Limb (tissue), 2 donors: ENCODE measurements at regions not wholly inside any gene's neighbourhood (a gene's known extent, or its start where the extent isn't known, plus 50 kb on each side); places are given as distances from the start of the nearest gene placed in this dataset.

Experiments used
- DNase-seq, 2 donors: peaks; one replicate each; pipeline ENCODE4 v3.0.0-alpha.2; 2016; ENCODE audit errors: extremely low spot score in 2 of 2

DNA sequence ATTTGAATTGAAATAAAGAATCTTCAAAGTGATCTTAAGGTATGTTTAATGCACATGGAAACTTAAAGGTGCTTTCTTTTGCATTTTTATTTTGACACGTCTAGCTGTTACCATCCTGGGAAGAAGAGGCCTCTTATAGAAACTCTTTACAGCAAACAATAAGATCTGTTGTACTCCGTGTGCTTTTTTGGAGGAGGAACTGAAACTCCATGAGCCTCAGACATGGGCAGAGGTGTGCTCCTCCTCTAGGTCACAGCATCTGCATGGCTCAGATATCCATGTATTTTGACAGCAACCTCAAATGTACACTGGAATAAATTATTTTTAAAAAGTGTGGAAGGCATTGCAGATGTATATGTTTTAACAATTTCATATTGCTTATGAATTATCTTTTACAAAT, 783.3 kb upstream of the SALL3 start:
- DNase-seq: no peak

DNA sequence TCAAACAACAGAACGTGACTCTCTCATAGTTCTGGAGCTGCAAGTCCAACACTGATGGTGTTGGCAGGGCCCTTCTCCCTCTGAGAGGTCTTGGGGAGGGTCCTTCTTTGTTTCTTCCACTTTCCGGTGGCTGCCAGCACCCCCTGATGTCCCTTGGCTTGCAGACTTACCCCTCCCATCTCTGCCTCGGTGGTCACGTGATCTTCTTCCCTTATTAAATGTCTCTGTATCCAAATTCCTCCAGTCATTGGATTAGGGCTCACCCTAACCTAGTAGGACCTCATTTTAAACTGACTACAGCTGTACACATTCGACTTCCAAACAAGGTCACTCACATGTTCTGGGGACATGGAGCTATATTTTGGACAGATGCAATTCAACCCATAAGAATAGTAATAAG, 780.6 kb upstream of the SALL3 start:
- no peak for DNase-seq

DNA sequence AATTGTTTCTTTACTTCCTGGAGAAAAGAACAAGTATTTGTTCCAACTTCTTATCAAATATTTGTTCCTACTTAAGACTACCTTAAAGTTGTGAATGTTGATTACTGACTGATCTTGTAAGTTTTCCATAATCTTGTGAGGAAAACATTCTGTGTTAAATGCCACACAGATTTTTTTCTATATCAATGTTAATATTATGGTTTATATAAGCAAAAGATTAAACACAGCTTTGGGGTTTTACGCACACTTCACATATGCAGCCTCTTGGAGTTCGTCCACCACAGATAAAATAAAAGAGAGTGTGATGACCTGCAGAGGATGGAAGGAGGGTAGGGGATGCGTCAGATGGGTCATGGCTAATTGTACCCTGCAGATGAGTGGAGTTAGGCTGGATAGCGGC, 780.0 kb upstream of the SALL3 start:
- DNase-seq: no peak

DNA sequence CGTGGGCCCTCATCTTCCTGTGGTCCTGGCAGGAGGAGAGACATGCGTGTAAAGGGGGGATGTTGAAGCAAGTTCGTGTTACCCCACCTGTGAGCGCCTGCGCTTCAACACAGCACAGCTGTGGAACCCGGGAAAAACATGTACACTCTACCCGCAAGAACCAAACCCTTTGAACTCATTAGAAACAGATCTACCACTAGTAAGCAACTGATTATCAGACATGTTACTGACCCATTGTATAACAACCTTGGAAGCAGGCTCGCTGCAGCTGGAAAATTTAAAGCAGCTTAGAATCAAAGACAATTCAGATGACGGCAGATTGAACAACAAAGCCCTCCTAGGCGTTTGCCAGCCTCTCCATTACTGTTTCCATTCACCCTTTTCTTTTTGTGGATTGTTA, 771.7 kb upstream of the SALL3 start:
- DNase-seq: peak in 1 of 2 donors; percentile 4

DNA sequence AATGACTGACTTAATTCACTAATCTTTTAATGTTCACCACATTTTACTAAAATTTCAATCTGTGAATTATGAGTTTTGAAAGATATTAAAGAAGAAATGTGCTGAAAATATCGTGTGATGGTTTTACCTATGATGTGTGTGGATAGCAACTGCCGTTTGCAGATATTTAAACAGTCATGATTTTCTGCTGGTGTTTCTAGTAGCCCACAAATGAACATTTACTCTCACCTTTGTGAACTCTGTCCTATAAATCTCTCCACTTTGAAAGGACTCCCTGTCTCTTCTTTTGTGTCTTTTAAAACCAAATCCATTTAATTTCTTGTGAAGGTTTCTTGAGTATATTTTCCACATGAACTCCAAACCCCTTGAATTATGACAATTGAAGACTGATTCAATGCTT, 771.2 kb upstream of the SALL3 start:
- no peak for DNase-seq

DNA sequence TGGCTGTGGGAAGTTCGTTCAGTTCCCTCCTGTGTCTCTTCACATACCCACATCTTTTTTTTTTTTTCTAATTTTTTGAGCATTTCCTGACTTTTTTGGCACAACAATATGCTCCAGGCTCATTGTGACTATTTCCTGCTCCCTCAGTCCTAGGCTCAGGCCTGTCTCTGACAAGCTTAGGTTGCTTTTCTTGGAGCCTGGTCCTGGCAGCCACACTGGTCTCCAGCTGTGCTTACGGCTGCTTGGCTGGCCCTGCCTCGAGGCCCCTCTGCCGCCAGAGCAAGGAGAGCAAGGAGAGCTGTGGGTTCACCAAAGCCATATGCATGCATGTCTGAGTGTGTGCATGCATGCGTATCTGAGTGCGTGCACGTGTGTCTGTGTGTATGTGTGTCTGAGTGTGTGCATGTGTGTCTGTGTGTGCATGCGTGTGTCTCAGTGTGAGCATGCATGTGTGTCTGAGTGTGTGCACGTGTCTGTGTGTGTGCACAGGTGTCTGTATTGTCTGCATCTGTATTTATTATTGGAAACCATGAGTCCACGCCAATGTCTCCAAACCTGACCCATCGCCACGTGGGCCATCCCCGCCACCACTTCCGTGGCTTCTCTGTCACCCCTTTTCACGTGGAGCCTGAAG, 766.1 kb upstream of the SALL3 start:
- peak; percentile 29 to 64 for DNase-seq

DNA sequence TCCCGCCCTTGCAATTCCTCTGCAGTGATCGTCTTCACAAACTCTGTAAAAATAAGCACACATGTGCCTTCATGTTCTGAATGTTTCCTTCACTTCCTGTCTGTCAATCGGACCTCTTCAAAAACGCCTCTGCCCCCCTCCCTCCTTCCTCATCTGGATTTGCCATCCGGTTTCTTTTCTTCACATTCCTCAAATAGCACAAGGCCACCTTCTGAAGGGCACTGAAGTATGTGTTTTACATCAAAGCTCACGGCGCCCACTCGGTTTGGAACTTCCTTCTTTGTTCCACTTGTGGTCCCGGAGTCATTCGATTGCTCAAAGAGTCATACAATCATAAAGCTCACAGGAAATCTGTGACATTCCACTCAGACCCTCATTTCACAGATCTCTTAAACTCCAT, 758.1 kb upstream of the SALL3 start:
- no peak for DNase-seq

DNA sequence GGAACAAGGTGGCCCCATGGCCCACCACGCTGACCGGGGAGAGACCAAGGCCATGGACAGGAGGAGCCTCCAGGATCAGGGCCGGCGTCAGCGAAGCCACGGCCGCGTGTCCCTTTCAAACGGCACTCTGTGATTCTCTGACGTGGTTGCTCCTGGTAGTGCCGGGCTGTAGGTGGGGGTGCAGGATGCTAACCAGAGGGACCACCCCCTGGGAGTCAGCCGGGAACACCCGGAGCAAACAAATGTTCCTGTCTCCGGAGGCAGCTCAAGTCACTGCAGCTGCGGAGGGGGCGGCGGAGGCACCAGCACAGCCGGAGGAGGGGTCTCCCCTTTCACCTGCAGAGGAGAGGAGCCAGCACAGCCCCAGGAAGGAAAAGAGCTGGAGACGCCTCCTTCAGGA, 750.6 kb upstream of the SALL3 start:
- DNase-seq: no peak

DNA sequence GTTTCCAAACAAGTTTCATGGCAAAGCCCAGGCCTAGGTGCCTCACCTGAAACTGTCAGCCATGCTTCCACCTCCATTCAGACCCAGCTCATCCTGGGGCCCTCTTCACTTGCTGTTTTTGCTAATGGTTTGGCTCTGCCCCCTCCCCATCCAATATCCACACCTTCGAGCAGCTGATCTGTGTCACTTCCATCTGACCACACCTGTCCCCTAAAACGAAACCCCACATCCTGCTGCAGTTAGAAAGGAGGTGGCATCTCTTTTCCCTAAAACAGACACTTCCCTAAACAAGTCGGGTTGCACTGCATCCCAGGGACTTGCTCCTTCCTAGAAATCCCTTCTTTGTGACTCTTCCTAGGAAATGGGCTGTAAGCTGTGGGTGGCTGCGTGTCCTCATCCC, 748.7 kb upstream of the SALL3 start:
- DNase-seq: no peak

DNA sequence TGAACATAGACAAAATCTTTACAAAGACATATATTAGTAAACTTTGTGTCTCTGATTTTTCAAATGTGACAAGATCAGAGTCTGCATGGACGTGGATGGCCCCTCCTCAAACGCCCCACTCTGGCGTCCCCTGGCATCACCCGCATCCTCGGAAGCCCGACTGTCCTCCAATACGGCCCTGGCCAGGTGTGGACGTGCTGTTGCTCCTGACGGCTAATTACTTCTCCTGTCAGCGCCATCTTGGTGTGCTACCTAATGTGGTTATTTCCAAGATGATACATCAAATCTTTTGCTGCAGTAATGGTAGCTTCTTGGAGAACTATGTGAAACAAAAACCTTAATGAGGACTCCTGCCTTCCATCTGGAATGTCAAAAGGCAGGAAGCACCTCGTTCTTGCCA, 747.4 kb upstream of the SALL3 start:
- DNase-seq: no peak

DNA sequence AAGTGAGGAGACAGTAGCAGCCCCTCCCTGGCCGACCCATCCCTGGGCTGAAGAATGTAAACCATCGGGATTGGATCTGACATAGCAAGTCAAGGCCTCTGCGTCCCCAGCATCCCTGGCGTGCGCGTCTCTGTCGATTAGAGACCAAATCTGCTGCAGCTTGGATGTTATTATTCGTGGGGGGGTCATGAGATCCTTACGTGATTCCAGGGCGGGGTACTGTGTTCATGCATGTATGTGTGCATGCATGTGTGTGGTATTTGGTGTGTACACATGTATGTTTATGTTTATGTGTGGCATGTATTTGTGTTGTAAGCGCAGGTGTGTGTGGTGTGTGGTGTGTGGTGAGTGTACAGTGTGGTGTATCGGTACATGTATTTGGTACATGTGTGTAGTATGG, 741.8 kb upstream of the SALL3 start:
- no peak for DNase-seq

DNA sequence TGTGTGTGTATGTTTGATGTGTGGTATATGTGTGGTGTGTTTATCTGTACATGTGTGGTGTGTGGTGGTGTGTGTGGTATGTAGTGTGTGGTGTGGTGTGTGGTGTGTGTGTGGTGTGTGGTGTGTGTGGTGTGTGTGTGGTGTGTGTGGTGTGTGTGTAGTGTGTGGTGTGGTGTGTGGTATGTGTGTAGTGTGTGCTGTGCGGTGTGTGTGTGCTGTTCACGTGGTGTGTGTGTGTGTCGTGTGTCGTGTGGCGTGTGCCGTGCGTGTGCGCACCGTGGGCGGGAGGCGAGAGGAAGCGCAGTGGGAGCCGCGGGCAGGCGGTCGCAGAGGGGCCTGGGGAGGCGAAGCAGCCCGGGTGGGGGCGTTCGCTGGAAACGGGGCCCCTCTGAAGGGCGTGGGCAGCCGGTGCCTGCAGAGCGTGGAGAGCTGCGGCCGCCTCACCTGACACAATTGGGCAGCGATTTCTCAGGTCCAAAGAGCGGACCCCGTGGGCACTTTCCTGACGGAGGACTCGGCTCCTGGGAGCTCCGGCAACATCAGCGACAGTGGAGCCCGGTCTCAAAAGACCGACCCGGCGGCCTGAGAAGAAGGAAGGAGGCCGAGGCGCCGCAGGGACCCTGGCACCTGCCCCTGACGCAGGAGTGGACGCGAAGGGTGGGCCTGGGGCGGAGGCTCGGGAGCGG, 741.1 kb upstream of the SALL3 start:
- DNase-seq: no peak

DNA sequence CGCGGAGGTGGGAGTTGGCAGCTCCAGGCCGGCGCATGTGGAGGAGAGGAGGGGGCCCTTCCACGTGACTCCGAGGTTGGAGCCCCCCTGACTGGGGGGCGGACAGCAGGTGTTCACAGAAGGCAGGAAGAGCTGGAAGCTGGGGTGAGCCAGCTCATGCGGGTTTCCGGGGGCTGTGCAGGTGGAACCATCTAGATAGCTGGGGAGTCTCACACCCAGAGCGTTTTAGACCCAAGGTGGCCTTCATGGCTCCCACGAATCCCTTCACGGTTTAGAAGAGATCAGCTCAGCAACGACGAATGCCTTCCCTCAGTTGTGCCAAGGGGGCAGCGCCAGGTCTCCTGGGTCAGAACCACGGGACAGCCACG, 740.5 kb upstream of the SALL3 start:
- DNase-seq: no peak

DNA sequence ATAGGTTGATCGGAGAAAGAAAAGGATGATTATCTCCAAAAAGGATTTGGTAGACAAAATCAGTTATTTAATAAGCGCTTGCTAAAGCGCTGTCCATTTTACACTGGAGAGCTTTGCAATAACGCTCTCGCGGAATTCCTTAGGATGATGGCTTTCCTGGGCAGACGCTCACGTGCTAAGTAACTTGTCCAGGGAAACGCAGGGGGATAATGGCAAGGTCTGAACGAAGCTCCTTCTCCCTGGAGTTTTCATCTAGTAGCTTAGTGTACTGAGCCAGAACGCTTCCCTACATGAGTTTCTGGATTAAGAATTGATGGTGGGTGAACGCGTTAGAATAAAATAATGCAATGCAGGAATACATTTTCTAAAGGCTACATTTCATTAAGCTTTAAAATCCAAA, 739.5 kb upstream of the SALL3 start:
- DNase-seq: no peak

DNA sequence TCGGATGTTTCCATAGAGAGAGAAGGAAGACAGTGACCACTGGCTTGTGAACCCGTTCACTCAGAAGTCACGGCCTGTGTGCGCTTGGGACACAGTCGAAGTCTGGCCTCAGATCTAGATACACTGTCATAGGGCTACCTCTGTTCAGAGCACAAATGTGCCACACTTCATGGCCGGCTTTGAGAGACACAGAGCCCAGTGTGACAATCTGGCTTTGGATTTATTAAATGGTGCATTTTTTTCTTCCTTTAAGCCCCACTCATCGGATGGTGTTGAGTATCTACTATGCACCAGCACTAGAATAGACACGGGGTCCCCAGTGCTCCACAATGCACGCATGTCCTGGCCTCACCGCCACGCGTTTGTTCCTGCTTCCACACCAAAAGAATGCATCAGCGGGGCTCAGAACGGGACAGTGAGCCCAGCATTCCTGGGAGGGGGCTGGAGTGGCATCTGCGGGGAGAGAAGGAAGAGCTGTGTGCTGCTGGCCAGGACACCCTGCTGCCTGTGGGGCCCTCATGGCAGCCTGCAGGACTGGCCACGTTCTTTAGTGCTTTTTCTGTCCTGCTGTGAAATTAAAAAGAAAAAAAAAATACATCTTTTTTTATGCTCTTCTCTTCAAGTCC, 738.9 kb upstream of the SALL3 start:
- no peak for DNase-seq

DNA sequence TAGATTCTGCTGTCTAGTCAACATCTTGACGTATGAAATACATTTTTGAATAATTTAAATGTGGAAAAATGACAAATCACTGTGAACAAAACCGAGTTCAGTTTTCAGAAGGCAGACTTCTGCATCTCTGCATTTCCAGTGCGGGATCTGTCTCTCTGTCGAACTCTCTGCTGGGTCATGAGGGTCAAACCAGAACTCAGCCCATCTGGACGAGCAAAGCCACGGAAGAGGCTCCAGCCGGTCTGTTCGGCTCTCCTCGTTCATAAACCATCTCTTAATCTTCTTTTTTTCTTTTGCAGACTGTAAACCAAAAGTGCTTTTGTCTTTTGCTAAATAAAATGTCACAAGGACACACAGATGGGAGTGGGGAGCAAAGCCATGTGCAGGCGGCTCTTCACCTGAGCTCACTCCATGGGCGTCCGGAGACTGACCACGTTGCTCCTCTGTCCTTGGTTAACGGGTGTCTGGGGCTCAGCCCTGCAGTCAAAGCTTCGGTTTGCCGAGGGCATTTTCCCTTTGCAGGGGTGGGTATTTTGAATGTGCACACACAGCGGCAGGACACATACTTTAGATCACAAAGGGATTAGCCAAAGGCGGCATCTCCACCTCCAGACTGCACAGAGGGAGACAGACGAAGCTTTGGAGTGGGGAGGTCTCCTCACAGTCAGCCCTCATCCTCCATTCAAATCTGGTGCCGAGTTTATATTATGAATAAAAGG, 737.9 kb upstream of the SALL3 start:
- no peak for DNase-seq

DNA sequence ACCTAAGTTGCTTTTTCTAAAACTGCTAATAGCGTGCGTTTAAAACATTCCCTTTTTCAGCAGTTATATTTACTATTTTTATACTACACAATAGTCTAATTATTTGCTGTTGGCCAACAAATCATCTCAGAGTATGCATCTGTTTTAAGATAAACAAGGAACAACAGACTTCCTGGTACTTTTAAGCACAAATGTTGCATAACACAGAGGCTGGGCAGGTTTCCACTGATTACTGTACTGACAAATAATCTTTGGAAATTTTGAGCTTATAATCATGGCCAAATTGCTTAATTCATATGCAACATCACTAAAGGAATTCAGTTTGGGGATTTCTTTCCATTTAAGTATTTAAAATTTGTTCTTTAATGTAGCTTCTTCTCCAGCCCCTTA, 737.4 kb upstream of the SALL3 start:
- no peak for DNase-seq

DNA sequence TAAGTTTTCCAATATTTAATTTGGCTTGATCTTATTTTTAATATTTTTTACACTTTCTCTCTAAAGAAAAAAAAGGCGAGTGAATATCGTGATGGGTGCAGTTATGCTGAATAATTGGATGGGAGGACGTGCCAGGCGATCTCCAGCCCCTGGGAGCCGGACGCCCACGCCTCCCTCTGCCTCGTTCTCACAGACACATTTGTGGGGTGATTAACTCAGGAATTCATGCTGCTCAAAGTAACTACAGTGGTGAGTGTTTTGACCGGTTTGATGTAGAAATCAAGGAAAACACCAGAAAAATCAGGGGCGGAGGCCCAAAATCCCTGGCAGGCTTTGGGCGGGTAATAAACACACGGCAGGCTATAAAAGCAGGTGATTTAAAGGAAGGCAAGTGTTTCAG, 736.8 kb upstream of the SALL3 start:
- no peak for DNase-seq

DNA sequence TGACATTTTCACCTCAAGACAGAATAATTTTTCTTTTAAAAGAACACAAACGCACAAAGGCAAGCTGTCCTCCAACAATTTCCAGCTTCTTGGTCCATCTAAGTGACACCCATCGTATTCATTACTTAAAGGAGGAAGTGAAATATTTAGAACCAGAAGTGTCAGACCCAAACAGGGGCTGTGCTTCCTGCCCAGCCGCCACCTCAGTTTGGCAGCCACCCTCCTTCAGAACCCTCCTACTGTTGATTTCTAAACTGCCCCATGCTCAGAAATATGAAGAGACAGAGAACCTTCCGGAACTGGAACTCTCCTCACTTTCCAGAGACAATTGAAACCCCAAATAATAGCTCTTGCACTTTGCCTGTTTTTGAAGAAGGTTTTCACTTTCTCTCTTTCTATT, 734.8 kb upstream of the SALL3 start:
- DNase-seq: no peak

DNA sequence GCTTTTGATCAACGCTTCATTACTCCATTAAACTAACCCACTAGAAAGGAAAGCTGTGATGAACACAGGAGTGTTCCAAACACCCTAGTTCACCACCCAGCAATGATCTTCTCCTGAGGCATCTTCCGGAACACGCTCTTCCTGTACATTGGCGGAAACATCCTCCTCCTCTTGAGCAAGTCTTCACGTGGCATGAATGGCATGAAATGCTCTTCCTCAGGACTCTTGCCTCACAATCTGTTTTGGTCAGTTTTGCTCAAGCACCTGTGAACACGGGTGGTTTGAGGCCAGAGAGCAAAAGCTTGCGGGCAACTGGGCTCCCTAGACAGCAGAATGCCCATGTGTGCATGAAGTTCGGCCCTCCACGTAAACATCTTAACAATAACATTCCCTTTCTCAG, 734.2 kb upstream of the SALL3 start:
- DNase-seq: no peak

DNA sequence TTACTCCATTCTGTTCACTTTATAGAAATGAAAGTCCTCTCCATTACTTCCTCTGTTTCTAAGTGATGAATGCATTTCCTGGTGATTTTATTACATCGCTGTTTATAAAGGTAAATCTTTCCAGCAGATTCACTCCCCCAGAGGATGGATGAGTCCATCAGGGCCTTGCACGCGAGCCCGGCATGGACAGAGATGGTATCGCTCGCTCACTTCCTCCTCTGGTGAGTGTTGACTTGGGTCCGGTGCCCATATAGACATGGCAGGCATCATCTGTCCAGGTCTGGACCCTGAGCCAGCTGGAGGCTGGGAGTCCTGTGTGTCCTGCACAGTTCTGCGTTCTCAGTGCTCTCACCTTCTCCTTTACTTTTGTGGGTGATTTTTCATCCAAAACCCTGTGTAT, 733.6 kb upstream of the SALL3 start:
- no peak for DNase-seq

DNA sequence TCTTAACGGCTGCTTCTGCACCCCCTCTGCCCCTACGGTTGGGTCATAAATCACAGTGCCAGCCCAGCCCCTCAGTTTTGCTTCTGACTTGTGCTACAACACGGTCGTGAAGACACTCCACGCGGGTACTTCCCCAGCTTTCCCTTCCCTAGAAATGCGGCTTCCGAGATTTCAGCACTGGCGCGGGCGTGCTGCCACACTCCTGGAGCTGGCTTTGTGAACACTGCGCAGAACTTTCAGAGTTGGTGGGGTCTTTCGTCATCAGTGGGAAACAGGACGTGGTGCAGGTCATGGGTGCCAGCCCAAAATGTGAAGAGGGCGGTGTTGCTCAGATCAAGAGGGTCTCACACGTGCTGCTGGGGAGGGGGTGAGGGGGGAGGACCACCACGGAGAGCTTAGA, 733.0 kb upstream of the SALL3 start:
- no peak for DNase-seq
